ENCODE measurements at regions not wholly inside any gene's neighbourhood (a gene's known extent, or its start where the extent isn't known, plus 50 kb on each side); places are given as distances from the start of the nearest gene placed in this dataset.

GRCh38 chr6:56767892-56768531 lies 125.3 kb upstream of the DST start:
- DNase-seq (ENCODE audit: low spot score), result no peak

DNA sequence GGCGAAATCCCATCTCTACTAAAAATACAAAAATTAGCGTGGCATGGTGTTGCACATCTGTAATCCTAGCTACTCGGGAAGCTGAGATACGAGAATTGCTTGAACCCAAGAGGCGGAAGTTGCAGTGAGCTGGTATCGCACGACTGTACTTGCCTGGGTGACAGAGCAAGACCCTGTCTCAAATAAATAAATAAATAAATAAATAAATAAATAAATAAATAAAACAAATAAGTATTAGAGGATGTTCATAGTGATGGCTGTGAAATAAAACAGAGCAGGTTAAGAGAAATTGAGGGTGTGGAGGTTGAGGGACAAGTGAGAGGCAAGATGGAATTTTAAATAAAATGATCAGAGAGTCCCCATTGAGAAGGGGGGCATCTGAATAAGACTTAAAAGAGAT lies 124.7 kb upstream of the DST start:
- no peak for DNase-seq (ENCODE audit: low spot score)

DNA sequence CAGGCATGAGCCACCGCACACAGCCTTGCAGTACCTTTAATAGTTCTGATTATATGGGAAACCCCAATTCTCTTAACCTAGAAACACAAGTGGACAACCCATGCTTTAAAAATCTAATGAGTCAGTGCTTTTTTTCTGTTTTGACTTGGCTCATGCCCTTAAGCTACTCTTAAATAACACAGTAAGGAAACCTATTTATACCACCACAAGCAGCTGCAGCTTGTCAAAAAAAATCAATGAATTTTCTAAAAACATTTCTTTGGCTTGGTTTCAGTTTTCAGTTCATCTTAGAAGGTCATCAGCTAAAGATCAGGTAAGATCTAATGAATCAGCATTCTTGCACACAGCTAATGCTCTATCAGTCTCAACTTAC lies 124.1 kb upstream of the DST start:
- DNase-seq (ENCODE audit: low spot score), result no peak

GRCh38 chr6:56766139-56766805 lies 123.6 kb upstream of the DST start:
- DNase-seq (ENCODE audit: low spot score), result no peak

DNA sequence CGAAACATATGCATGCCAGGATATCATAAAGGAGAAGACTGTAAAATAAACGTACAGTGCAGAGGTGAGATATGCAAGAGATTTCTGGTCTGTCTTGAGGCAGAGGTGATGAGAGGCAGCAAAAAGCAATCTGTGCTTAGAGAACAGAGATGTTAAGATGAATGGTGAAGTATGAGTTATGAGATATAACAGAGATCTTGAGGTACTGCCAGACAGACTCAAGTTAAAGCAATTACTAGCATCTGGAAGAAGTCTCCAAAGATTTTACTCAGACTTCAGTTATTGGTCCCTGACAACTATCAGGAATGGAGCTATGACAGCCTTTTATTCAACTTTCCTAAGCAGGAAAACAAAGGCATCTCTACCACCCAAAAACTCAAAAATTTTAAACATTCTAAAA lies 122.8 kb upstream of the DST start:
- no peak for DNase-seq (ENCODE audit: low spot score)

DNA sequence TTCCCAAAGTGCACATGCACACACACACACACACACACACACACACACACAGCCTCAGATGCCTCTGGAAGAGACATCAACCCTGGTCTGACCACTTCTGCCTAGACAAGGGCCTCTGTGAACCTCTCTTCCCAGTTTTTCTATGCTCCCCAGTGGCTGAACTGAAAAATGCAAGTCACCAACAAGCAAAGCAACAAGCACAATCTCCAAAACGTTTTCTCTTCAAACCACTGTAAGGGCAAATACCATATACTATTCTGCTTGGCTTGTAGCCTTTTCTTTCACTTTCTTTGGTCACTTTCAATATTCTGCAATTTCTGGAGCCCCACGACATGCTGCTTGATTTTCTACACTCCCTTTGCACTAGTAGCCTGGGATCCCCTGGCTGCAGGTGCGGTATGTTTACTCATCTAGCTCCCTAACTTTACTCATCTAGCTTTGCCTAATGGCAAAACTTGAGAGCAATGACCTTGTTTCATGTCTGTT lies 121.4 kb upstream of the DST start:
- DNase-seq (ENCODE audit: low spot score), result no peak

DNA sequence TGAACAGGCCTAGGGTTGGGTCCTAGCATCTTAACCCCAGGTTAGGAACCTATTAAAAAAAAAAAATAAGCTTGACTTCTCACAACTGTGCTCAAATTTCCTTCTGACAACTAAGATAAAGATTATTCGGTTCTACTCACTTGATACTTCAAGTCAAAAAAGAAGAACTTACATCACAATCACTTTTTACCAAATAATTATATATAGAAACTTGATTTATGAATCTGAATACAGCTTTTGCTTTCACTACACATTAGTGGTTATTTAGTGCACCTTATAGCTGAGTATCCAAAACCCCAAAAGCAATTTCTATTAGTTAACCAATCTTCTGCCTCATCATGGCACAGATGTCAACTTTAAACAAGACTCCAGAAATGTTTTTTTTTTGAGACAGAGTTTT lies 119.0 kb upstream of the DST start:
- DNase-seq (ENCODE audit: low spot score), result no peak

GRCh38 chr6:56760842-56761241 lies 118.2 kb upstream of the DST start:
- DNase-seq (ENCODE audit: low spot score), result no peak

DNA sequence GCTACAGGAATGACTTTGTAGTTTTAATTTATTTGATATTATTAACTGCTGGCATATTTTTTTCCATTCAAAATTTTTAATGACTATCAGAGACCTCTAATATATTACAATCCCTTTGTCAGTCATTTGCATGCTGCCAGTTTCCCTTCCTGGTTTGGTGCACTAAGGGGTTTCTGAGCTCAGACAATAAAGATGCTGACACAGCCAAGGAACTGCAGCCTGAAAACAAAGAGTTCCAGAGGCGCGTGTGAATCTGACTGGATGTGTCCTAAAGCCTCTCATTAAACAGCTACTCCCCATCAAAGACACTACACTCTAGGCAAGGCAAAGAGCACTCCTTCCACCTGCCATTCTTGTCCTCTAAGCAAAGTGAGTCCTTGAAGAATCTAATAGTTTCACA lies 116.8 kb upstream of the DST start:
- DNase-seq (ENCODE audit: low spot score), result no peak

DNA sequence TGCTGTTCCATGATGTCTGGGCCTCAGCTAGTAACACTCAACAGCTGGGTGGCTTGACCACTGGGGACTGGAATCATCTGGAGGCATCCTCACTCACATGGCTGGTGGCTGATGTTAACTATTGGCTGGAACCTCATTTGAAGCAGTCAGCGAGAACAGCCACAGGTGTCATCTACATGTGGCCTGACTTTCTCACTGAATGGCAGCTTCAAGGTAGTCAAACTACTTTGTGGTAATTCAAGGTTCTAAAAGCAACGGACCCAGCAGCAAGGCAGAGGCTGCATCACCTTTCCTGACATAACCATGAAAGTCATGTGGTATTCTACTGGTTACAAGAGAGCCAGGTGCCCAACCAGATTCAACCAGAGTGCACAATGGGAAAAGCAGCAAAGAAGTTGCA lies 115.9 kb upstream of the DST start:
- DNase-seq (ENCODE audit: low spot score), result no peak

GRCh38 chr6:56758120-56758519 lies 115.4 kb upstream of the DST start:
- no peak for DNase-seq (ENCODE audit: low spot score)

GRCh38 chr6:56757588-56757984 lies 114.9 kb upstream of the DST start:
- DNase-seq (ENCODE audit: low spot score), result no peak

DNA sequence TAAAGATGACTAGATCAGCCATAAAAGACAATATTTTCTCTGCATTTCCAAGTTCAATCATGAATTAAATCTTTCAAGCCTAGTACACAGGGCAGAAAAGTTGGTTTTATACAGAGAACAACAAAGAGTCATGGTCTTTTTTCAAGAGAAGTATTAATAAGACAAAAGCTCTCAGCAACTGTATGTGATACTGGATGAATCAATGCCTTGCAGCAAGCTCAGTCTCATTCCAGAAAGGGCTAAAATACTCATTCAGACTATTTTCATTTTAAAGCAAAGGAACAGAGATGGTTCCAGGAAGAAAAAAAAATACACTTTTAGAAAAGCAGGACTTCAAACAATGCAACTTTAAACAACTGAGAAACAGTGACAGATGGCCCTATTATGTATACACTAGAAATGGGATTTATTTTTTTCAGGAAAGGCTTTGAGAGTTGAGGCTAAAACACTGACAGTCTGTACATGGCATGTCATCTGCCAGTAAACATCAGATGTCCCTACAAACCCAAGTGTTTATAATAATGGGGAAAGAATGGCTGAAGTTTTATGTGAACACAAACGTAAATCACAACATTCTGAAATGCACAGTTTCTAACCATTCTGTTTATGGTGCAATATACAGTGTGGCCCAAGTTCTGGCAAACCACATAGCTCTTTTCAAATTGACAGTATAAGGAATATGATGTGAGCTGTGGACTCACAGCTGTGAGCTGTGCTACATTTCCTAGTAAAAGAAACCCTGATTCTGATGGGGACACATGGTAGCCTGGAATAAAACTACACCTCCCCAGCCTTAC lies 114.3 kb upstream of the DST start:
- no peak for DNase-seq (ENCODE audit: low spot score)

DNA sequence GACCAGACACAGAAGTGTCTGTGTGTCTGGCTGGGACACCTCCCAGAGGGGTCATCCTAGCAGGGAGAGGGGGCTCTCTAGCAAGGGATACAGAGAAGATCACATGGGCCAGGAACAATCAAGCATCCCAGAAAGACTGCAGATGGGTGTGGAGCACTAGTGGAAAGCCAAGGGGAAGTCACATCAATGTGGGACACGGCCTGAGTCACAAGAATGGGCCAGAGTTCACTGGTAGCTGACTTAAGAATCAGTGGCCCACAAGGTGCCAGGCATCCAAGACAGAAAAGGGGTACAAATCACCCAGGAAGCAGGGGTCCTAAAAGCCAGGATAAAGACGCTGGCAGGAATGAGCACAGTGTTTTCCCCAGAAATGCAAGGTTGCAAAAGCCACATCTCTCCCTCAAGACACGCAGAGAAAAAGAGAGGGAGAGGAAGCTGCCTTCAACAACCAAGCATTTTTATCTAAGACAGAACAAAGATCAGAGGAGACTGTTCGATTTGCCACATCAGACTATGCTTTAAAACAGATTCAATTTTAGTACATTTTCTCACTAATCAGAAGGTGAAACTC lies 113.6 kb upstream of the DST start:
- no peak for DNase-seq (ENCODE audit: low spot score)

- DNase-seq (ENCODE audit: low spot score), result no peak
Measured at GRCh38 chr6:56755040-56755439, 112.4 kb upstream of the DST start.

DNA sequence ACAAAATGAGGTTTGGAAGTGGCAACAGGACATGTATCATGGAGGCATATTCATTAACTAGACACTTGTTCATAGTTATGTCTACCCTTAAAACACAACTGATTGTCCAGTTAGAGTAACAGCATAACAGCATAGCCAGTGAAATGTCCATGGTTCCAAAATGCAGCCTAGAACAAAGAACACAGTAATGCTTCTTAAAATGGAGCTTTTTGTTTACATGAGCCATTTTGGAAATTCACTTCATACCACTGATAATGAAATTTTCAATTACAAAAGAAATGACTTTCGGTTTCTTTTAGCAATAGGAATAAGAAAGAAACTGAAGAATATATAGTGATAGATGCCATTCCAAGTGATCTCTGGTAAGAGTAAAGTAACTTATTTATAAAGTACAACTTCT lies 111.1 kb upstream of the DST start:
- no peak for DNase-seq (ENCODE audit: low spot score)

- DNase-seq (ENCODE audit: low spot score), result no peak
Measured at GRCh38 chr6:56752534-56752933, 109.8 kb upstream of the DST start.

DNA sequence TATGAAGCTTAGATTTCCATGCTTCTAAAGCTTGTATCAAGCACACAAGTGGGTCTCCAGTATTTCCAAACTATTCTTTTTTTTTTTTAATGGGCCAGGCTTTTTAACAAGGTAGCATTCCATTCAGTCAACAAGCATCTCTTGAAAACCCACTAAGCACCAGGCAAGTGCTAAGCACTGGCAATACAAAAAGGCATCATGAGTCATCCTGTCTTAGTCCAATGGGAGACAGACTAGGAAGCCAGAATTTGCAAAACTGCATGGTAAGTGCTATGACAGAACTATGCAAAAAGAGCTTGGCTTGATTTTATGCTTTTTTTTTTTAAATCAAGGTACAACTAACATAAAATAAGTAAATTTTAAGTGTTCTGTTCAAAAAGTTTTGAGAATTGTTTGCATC lies 109.3 kb upstream of the DST start:
- no peak for DNase-seq (ENCODE audit: low spot score)

DNA sequence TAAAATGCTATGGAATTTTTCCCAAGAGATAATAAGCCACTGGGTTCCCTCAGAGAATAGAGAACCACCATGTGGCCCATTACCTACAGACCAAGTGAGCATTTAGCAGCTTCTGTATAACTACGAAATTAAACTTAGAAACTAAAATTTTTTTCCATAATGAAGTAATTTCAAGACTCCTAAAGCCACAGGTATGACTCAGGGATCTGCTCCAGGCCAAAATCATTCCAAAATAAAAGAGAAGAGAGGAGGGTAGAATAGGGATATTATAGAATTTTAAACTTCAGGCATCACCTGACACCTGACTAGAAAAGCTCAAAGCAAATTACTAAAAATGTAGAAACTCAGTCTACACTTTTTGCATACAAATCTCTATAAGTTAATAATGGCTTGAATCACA lies 108.9 kb upstream of the DST start:
- DNase-seq (ENCODE audit: low spot score), result no peak

- DNase-seq (ENCODE audit: low spot score), result no peak
Measured at GRCh38 chr6:56750686-56751085, 108.0 kb upstream of the DST start.

DNA sequence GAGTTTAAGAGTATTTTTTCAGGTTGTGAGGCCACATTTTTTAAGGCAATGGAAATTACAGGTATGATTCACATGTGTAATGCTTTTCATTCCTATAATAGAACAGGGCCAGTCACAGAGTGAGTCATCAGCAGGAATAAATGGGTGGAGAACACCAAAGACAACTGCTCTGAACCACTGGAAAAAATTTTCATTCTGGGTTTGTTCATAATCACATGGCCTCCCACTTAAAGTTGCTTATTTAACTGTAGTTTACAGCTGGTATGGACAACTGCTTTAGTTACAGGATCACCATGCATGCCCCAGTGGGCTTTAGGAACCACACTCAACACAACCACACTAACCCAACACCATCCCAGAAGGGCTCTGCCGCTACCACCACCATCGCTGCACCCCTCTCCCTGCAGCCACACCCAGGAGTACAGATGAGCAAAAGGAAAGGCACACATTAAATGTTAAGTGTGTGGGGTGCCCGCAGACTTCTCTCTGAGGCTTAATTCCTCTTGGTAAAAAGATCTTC lies 107.0 kb upstream of the DST start:
- no peak for DNase-seq (ENCODE audit: low spot score)

- no peak for DNase-seq (ENCODE audit: low spot score)
Measured at GRCh38 chr6:56746767-56747504, 104.2 kb upstream of the DST start.

All from hepatic stellate cell (primary cell).